ENCODE measurements at regions not wholly inside any gene's neighbourhood (a gene's known extent, or its start where the extent isn't known, plus 50 kb on each side); places are given as distances from the start of the nearest gene placed in this dataset.

- H3K27me3 ChIP-seq (ENCODE audit: insufficient read depth): no peaks in the 10 kb centered on the region
- no peak overlapping the region for H2AFZ ChIP-seq (ENCODE audit: low read depth)
- H3K27ac ChIP-seq (ENCODE audit: low read depth in 2 of 2, low read length in 1 of 2): no peak overlapping the region
- H3K9ac ChIP-seq: no peak overlapping the region
- H3K4me3 ChIP-seq (ENCODE audit: low read depth in 2 of 2, low read length in 1 of 2): no peak overlapping the region
- H3K4me2 ChIP-seq: no peak overlapping the region
- 7% methylated on average over 6 of the region's 6 CpGs for WGBS (ENCODE audit: low lambda C conversion rate)
- H3K79me2 ChIP-seq (ENCODE audit: insufficient read depth): no peaks in the 10 kb centered on the region
- no peaks in the 10 kb centered on the region for H3K9me2 ChIP-seq
- H3K4me1 ChIP-seq (ENCODE audit: control insufficient read depth in 1 of 2, insufficient read depth in 2 of 2, low read depth in 1 of 2, low read length in 1 of 2): peaks cover 0 to 5% of the 10 kb centered on the region in 2 experiments; a peak in 1 of 4 replicates
- H3K36me3 ChIP-seq (replicated peaks in 1 of 2; ENCODE audit: control insufficient read depth in 1 of 2, insufficient read depth in 2 of 2, low read length in 1 of 2): no peaks in the 10 kb centered on the region
- no peak for DNase-seq
- TF ChIP-seq TAF1 (IDR thresholded peaks at IDR 0.05; ENCODE audit: borderline replicate concordance, low read depth, low read length) (no peak), RCOR1 (IDR thresholded peaks at IDR 0.05; ENCODE audit: low read length) (no peak), IRF3 (IDR thresholded peaks at IDR 0.05; ENCODE audit: low read depth, low read length) (no peak), CHD2 (IDR thresholded peaks at IDR 0.05; ENCODE audit: low read length, partially characterized antibody) (no peak), YY1 (IDR thresholded peaks at IDR 0.05; ENCODE audit: low read depth) (no peak), GATA2 (CRISPR knock-in tag; IDR thresholded peaks at IDR 0.05) (no peak), EP300 (IDR thresholded peaks at IDR 0.05; ENCODE audit: borderline replicate concordance in 1 of 2, low read depth in 1 of 2, low read length in 1 of 2) (no peak), MXI1 (IDR thresholded peaks at IDR 0.05; ENCODE audit: low read depth, low read length) (no peak), MEF2A (IDR thresholded peaks at IDR 0.05; ENCODE audit: borderline replicate concordance, low read depth) (no peak), RFX5 (IDR thresholded peaks at IDR 0.05; ENCODE audit: low read length) (no peak), ELF1 (IDR thresholded peaks at IDR 0.05) (no peak), TEAD4 (IDR thresholded peaks at IDR 0.05; ENCODE audit: borderline replicate concordance, insufficient read depth) (no peak), RXRA (IDR thresholded peaks at IDR 0.05; ENCODE audit: borderline replicate concordance, low read depth) (no peak), FOXM1 (IDR thresholded peaks at IDR 0.05; ENCODE audit: low read depth) (no peak), RAD21 (IDR thresholded peaks at IDR 0.05; ENCODE audit: low read length) (no peak), TCF12 (IDR thresholded peaks at IDR 0.05) (no peak)
- TF ChIP-seq, protein P1, sequence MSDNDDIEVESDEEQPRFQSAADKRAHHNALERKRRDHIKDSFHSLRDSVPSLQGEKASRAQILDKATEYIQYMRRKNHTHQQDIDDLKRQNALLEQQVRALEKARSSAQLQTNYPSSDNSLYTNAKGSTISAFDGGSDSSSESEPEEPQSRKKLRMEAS (IDR thresholded peaks at IDR 0.05; ENCODE audit: low read depth): no peak
- ChIA-PET CTCF (no interaction called here), POLR2A (no interaction called here)
- no peaks in the 10 kb centered on the region for H3K9me3 ChIP-seq
- peaks cover 4% of the 10 kb centered on the region for H3F3A ChIP-seq (replicated peaks; ENCODE audit: insufficient read depth)
- H4K20me1 ChIP-seq (ENCODE audit: insufficient read depth): no peaks in the 10 kb centered on the region
These were observed 101.6 kb downstream of the TMEM47 start for GRCh38 chrX:34555481-34555880.

- Histone ChIP-seq H3K27me3 (ENCODE audit: insufficient read depth) (no peaks in the 10 kb centered on the region), H3K36me3 (replicated peaks in 1 of 2; ENCODE audit: control insufficient read depth in 1 of 2, insufficient read depth in 2 of 2, low read length in 1 of 2) (no peaks in the 10 kb centered on the region), H3K27ac (ENCODE audit: low read depth in 2 of 2, low read length in 1 of 2) (no peak overlapping the region), H3K4me1 (ENCODE audit: control insufficient read depth in 1 of 2, insufficient read depth in 2 of 2, low read depth in 1 of 2, low read length in 1 of 2) (no peaks in the 10 kb centered on the region), H4K20me1 (ENCODE audit: insufficient read depth) (no peaks in the 10 kb centered on the region), H3K4me3 (ENCODE audit: low read depth in 2 of 2, low read length in 1 of 2) (no peak overlapping the region), H2AFZ (ENCODE audit: low read depth) (no peak overlapping the region), H3K4me2 (no peak overlapping the region), H3K9ac (no peak overlapping the region), H3F3A (replicated peaks; ENCODE audit: insufficient read depth) (no peaks in the 10 kb centered on the region), H3K79me2 (ENCODE audit: insufficient read depth) (no peaks in the 10 kb centered on the region), H3K9me2 (no peaks in the 10 kb centered on the region), H3K9me3 (no peaks in the 10 kb centered on the region)
- DNase-seq: no peak
- TF ChIP-seq, protein P2, sequence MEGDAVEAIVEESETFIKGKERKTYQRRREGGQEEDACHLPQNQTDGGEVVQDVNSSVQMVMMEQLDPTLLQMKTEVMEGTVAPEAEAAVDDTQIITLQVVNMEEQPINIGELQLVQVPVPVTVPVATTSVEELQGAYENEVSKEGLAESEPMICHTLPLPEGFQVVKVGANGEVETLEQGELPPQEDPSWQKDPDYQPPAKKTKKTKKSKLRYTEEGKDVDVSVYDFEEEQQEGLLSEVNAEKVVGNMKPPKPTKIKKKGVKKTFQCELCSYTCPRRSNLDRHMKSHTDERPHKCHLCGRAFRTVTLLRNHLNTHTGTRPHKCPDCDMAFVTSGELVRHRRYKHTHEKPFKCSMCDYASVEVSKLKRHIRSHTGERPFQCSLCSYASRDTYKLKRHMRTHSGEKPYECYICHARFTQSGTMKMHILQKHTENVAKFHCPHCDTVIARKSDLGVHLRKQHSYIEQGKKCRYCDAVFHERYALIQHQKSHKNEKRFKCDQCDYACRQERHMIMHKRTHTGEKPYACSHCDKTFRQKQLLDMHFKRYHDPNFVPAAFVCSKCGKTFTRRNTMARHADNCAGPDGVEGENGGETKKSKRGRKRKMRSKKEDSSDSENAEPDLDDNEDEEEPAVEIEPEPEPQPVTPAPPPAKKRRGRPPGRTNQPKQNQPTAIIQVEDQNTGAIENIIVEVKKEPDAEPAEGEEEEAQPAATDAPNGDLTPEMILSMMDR (IDR thresholded peaks at IDR 0.05): no peak
- TF ChIP-seq CHD2 (IDR thresholded peaks at IDR 0.05; ENCODE audit: low read length, partially characterized antibody) (no peak), FOXM1 (IDR thresholded peaks at IDR 0.05; ENCODE audit: low read depth) (no peak), RCOR1 (IDR thresholded peaks at IDR 0.05; ENCODE audit: low read length) (no peak), NRF1 (IDR thresholded peaks at IDR 0.05; ENCODE audit: low read depth, low read length) (no peak)
- POLR2A ChIA-PET: no interaction called here
- CTCF ChIA-PET: no interaction called here
- WGBS (ENCODE audit: low lambda C conversion rate): under 1% methylated on average over 4 of the region's 4 CpGs
These were observed 110.7 kb downstream of the TMEM47 start for GRCh38 chrX:34546366-34546765.

Data from SK-N-SH (cell line).